HEK293T (cell line): ENCODE measurements at regions not wholly inside any gene's neighbourhood (a gene's known extent, or its start where the extent isn't known, plus 50 kb on each side); places are given as distances from the start of the nearest gene placed in this dataset.

Experiments
- CTCF ChIA-PET: fragments of 350-600 bp; formaldehyde crosslinking; extraction: SDS; loops from one replicate; lab custom pipeline; 2021; ENCODE audit warnings: antibody characterized with exemption, inconsistent platforms; lab: Yijun Ruan, JAX
- POLR2A ChIA-PET: fragments of 350-600 bp; formaldehyde crosslinking; extraction: SDS; loops from one replicate; lab custom pipeline; 2020; ENCODE audit warnings: antibody characterized with exemption, inconsistent platforms; lab: Yijun Ruan, JAX
- DNase-seq: peaks from one replicate; pipeline ENCODE4 v3.0.0; 2012; ENCODE audit warnings: mixed read lengths; ENCODE audit errors: extremely low spot score
- ARNT ChIP-seq: fragments of 450-650 bp; IDR thresholded peaks from 2 replicates; pipeline ENCODE4 v1.6.1; 2017; ENCODE audit warnings: mild to moderate bottlenecking
- BHLHE40 ChIP-seq: fragments of 450-650 bp; IDR thresholded peaks from 2 replicates; pipeline ENCODE4 v1.6.1; 2016; ENCODE audit warnings: mild to moderate bottlenecking, moderate library complexity, borderline replicate concordance
- CTBP1 ChIP-seq: fragments of 450-650 bp; IDR thresholded peaks from 2 replicates; pipeline ENCODE4 v1.6.1; 2016; ENCODE audit warnings: borderline replicate concordance
- ELF4 ChIP-seq: fragments of 450-650 bp; IDR thresholded peaks from 2 replicates; pipeline ENCODE4 v1.6.1; 2017; ENCODE audit warnings: antibody characterized with exemption
- FOXA1 ChIP-seq: fragments of 450-650 bp; IDR thresholded peaks from 2 replicates; pipeline ENCODE4 v1.6.1; 2016; ENCODE audit warnings: mild to moderate bottlenecking
- FOXK2 ChIP-seq: fragments of 450-650 bp; IDR thresholded peaks from 2 replicates; pipeline ENCODE4 v1.6.1; 2016; ENCODE audit warnings: mild to moderate bottlenecking
- FOXM1 ChIP-seq: fragments of 450-650 bp; IDR thresholded peaks from 2 replicates; pipeline ENCODE4 v1.6.1; 2017; ENCODE audit warnings: mild to moderate bottlenecking, borderline replicate concordance
- HDGF ChIP-seq: fragments of 450-650 bp; IDR thresholded peaks from 2 replicates; pipeline ENCODE4 v1.6.1; 2017; ENCODE audit warnings: antibody characterized with exemption, borderline replicate concordance
- L3MBTL2 ChIP-seq: fragments of 450-650 bp; conservative IDR thresholded peaks from 2 replicates; pipeline ENCODE4 v1.6.1; 2016; ENCODE audit warnings: mild to moderate bottlenecking
- LEF1 ChIP-seq: fragments of 450-650 bp; IDR thresholded peaks from 2 replicates; pipeline ENCODE4 v1.6.1; 2017; ENCODE audit warnings: mild to moderate bottlenecking, borderline replicate concordance
- NFRKB ChIP-seq: fragments of 450-650 bp; IDR thresholded peaks from 2 replicates; pipeline ENCODE4 v1.6.1; 2016; ENCODE audit warnings: mild to moderate bottlenecking, moderate library complexity
- SP1 ChIP-seq: fragments of 450-650 bp; IDR thresholded peaks from 2 replicates; pipeline ENCODE4 v1.6.1; 2017
- SUZ12 ChIP-seq: fragments of 450-650 bp; IDR thresholded peaks from 2 replicates; pipeline ENCODE4 v1.6.1; 2016; ENCODE audit warnings: mild to moderate bottlenecking
- TARDBP ChIP-seq: fragments of 450-650 bp; IDR thresholded peaks from 2 replicates; pipeline ENCODE4 v1.6.1; 2016
- ZNF384 ChIP-seq: fragments of 450-650 bp; IDR thresholded peaks from 2 replicates; pipeline ENCODE4 v1.6.1; 2016
- TF ChIP-seq, protein P1 (sequence below): fragments of 450-650 bp; IDR thresholded peaks from 2 replicates; pipeline ENCODE4 v1.6.1; 2016

DNA sequence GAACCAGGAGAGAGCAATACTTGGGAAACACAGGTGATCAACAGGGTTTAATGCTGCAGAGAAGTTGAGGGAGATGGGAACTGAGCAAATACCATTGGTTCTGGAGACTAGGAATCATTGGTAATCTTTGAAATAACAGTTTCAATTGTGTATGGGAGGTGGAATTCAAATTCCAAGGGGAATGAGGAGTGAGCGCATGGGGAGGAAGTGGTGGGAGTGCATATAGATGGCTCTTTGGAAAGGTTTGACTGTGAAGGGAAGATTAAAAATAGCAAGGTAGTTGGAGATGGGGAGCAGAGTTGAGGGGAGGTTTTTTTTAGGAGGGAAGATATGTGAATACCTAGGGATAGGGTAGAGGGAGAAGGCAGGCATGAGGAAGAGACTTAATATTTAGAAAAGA, 51.1 kb upstream of the ROPN1 start:
- TF ChIP-seq HDGF (no peak), SP1 (no peak), ARNT (no peak), NFRKB (no peak), FOXK2 (no peak)
- TF ChIP-seq, protein P1, sequence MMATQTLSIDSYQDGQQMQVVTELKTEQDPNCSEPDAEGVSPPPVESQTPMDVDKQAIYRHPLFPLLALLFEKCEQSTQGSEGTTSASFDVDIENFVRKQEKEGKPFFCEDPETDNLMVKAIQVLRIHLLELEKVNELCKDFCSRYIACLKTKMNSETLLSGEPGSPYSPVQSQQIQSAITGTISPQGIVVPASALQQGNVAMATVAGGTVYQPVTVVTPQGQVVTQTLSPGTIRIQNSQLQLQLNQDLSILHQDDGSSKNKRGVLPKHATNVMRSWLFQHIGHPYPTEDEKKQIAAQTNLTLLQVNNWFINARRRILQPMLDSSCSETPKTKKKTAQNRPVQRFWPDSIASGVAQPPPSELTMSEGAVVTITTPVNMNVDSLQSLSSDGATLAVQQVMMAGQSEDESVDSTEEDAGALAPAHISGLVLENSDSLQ, result no peak
- ChIA-PET POLR2A (interaction anchor here (1.7 kb wide), 1 partner anchor 10 kb away, joined by 6 read pairs; the partner anchor contains the start of gene KALRN), CTCF (no interaction called here)
- no peak for DNase-seq

DNA sequence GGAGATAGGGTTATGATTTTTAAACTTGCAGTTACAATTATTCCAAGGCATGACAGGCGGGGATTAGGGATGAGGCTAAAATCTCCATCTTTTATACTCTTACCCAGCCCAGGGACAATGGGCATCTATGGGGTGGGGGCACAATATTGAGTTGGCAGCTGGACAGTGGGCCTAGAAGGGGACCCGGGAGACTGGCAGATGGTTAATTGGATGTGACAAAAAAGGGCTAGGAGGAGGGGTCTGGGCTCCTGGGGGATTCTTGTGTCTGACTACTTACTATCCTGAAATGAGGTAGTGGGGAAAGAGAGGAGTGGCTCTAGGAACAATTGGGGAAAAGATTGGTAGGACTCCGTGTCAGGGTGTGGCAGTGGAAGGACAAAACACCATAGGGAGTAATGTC, 53.0 kb upstream of the ROPN1 start:
- DNase-seq, result no peak
- CTCF ChIA-PET, result no interaction called here

DNA sequence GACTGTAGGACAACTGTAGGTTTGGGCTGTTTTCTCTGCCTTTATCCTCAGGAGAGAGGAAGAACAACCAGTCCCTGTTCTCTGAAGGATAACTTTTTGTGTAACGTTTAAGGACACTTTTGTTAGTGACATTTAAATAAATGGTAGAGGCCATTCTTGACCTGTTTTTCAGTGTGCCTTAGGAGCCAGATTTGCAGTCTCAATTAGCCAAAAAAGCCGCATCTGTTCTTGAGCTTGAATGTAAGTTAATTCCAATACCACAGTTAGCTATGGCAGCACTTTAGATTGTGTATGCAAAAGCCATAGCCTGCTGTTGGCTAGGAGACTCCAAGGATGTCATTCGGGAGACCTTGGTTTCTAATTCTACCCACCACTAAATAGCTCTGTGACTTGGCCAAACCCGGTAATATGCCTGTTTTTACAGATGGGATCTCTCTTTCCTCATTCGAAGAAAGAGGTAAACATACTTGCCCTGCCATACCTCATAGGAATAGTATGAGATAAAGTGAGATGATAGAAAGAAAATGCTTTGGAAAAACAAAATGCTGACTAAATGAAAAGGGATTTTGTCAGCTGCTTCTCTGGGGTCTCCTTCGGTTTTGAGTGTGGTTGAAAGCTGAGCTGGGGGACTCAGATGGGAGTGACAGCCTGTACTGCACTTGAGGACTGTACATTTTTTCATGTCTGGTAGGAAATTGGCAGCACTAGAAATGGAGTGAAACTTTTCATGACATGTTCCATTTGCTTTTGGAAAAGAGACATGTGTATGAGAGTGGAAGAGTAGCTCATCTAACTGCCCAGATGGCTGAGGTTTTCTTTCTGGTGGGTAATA, 57.3 kb upstream of the ROPN1 start:
- POLR2A ChIA-PET, result interaction anchor here (1.3 kb wide), 1 partner anchor 13 kb away, joined by 4 read pairs; no protein-coding TSS in a partner anchor
- TF ChIP-seq FOXM1, result no peak
- TF ChIP-seq HDGF, result no peak
- no peak for TF ChIP-seq SUZ12
- TF ChIP-seq ARNT, result no peak
- no peak for TF ChIP-seq BHLHE40
- no peak for TF ChIP-seq ELF4
- TF ChIP-seq LEF1, result no peak
- TF ChIP-seq NFRKB, result no peak
- no peak for TF ChIP-seq L3MBTL2
- no peak for TF ChIP-seq TARDBP
- TF ChIP-seq, protein P1, result no peak
- TF ChIP-seq FOXK2, result no peak
- TF ChIP-seq ZNF384, result no peak
- TF ChIP-seq CTBP1, result no peak
- no peak for TF ChIP-seq SP1
- TF ChIP-seq FOXA1, result no peak
- CTCF ChIA-PET, result no interaction called here

More for the DNA sequence above, 53.0 kb upstream of the ROPN1 start:
- TF ChIP-seq FOXM1 (no peak), ZNF384 (no peak), SUZ12 (no peak), FOXA1 (no peak), FOXK2 (no peak), CTBP1 (no peak)
- POLR2A ChIA-PET, result no interaction called here

DNA sequence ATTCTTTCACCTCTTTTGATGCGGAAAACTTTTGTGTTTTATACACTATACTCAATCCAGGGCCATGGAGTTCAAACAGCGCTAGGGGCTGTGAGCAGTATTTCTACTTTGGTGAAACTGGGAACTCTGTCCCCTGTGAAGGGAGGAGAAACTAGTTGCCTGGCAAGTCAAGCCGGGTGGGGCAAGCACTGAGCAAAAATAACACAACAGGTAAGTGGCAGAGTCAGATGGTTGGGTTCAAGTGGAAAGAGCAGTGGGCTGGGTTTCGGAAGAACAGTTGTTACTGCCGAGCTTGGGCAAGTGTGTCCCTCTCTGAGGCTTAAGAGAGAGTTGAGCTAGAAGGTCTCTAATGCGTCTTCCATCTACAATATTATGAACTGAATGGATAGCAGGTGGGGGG, 59.7 kb upstream of the ROPN1 start:
- CTCF ChIA-PET, result no interaction called here
- no peak for TF ChIP-seq LEF1
- no peak for TF ChIP-seq CTBP1
- no peak for TF ChIP-seq ARNT
- no peak for TF ChIP-seq FOXM1
- TF ChIP-seq ZNF384, result no peak
- no peak for TF ChIP-seq FOXK2
- no peak for TF ChIP-seq FOXA1
- no peak for TF ChIP-seq NFRKB
- no peak for TF ChIP-seq SP1
- no peak for TF ChIP-seq BHLHE40
- no peak for TF ChIP-seq SUZ12
- TF ChIP-seq L3MBTL2, result no peak
- no peak for TF ChIP-seq ELF4
- TF ChIP-seq, protein P1, result no peak
- no peak for TF ChIP-seq TARDBP
- no peak for TF ChIP-seq HDGF
- POLR2A ChIA-PET, result interaction anchor here (1.1 kb wide), 1 partner anchor 18 kb away, joined by 3 read pairs; the partner anchor contains the start of gene KALRN
- DNase-seq, result no peak

More for the DNA sequence above, 57.3 kb upstream of the ROPN1 start:
- DNase-seq, result no peak

DNA sequence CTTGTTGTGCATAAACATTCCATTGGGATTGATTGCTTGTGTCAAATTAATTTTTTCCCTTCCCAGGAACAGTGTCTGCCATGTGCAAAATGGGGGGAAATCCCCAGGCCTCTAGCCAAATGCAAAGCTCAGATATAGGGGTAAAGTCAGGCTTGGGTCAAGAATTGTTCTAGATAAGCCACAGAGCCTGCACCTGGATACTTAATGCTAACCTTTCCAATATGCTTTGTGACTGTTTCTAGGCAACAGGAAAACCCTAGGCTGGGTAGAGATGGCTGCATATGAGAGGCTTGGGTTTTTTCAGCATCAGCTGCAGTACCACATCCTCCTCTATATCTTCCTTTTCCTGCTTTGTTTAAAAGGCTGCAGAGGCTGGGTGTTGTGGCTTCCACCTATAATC, 61.9 kb upstream of the ROPN1 start:
- POLR2A ChIA-PET, result no interaction called here
- CTCF ChIA-PET, result no interaction called here
- no peak for DNase-seq
- no peak for TF ChIP-seq BHLHE40
- no peak for TF ChIP-seq SUZ12
- TF ChIP-seq FOXM1, result no peak
- no peak for TF ChIP-seq TARDBP
- TF ChIP-seq, protein P1, result no peak
- no peak for TF ChIP-seq HDGF
- TF ChIP-seq CTBP1, result no peak
- TF ChIP-seq NFRKB, result no peak
- no peak for TF ChIP-seq FOXK2
- no peak for TF ChIP-seq ZNF384
- TF ChIP-seq ELF4, result no peak
- TF ChIP-seq LEF1, result no peak
- TF ChIP-seq L3MBTL2, result no peak
- TF ChIP-seq FOXA1, result no peak
- no peak for TF ChIP-seq ARNT
- no peak for TF ChIP-seq SP1
